ENCODE measurements at regions not wholly inside any gene's neighbourhood (a gene's known extent, or its start where the extent isn't known, plus 50 kb on each side); places are given as distances from the start of the nearest gene placed in this dataset.

DNA sequence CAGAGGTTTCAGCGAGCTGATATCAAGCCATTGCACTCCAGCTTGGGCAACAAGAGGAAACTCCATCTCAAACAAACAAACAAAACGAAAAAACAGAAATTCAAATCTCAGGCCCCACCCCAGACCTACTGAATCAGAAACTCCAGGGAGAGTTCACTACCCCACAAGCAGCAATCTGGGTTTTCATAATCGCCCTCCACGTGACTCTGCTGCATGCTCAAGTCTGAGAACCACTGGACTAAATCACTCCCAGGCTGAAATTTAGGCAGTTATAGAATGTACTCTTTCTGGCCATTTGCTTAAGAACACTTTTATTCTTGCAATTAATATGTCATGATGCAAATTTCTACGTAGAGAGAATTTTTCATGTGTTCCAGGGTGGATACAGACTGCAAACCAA, 287.3 kb downstream of the USP46 start:
- no peaks in the 10 kb centered on the region for H3K27me3 ChIP-seq
- no peak overlapping the region for H3K27ac ChIP-seq
- TF ChIP-seq EP300 (IDR thresholded peaks at IDR 0.05), result no peak
- no peak for TF ChIP-seq POLR2A (IDR thresholded peaks at IDR 0.05)
- TF ChIP-seq CTCF (IDR thresholded peaks at IDR 0.05), result no peak
- no peak for TF ChIP-seq POLR2AphosphoS5 (IDR thresholded peaks at IDR 0.05)
- no peaks in the 10 kb centered on the region for H3K9me3 ChIP-seq
- no peak overlapping the region for H3K4me3 ChIP-seq
- 93 to 94% methylated on average over 5 of the region's 5 CpGs for WGBS, 2 donors (ENCODE audit: low coverage in 1 of 2)
- no peaks in the 10 kb centered on the region for H3K36me3 ChIP-seq
- ATAC-seq, result no peak
- H3K4me1 ChIP-seq, result no peaks in the 10 kb centered on the region

- ATAC-seq, result no peak
- H3K4me3 ChIP-seq, result no peak overlapping the region
- no peaks in the 10 kb centered on the region for H3K36me3 ChIP-seq
- TF ChIP-seq POLR2AphosphoS5 (IDR thresholded peaks at IDR 0.05) (no peak), POLR2A (IDR thresholded peaks at IDR 0.05) (no peak), EP300 (IDR thresholded peaks at IDR 0.05) (no peak), CTCF (IDR thresholded peaks at IDR 0.05) (no peak)
- H3K4me1 ChIP-seq, result no peaks in the 10 kb centered on the region
- no peaks in the 10 kb centered on the region for H3K27me3 ChIP-seq
- H3K27ac ChIP-seq, result no peak overlapping the region
- no peaks in the 10 kb centered on the region for H3K9me3 ChIP-seq
Measured at GRCh38 chr4:52372269-52372668, 286.8 kb downstream of the USP46 start.

- 54 to 60% methylated on average over 3 of the region's 3 CpGs for WGBS, 2 donors (ENCODE audit: low coverage in 1 of 2)
- H3K27ac ChIP-seq, result no peak overlapping the region
- H3K27me3 ChIP-seq, result no peaks in the 10 kb centered on the region
- TF ChIP-seq EP300 (IDR thresholded peaks at IDR 0.05) (no peak), POLR2A (IDR thresholded peaks at IDR 0.05) (no peak), POLR2AphosphoS5 (IDR thresholded peaks at IDR 0.05) (no peak)
- no peaks in the 10 kb centered on the region for H3K4me1 ChIP-seq
- no peaks in the 10 kb centered on the region for H3K9me3 ChIP-seq
- H3K36me3 ChIP-seq, result no peaks in the 10 kb centered on the region
- no peak overlapping the region for H3K4me3 ChIP-seq
- ATAC-seq, result no peak
Measured at GRCh38 chr4:52372747-52373146, 286.4 kb downstream of the USP46 start.

DNA sequence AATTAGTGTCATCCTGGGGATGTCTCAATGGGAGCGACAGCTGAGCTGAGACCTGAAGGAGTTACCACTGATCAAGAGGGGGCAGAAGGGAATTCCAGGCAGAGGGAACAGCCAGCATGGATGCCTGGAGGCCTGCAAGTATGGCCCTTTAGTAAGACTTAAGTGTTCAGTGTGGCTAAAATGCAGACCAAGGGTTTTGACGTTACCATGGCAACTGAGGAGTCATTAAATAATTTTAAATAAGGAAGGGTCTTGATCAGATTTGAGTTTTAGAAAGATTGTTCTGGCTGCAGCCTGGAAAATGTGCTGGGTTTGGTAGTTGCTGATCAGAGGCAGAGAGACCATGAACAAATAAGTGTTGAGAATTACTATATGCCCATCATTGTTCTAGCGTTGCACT, 285.5 kb downstream of the USP46 start:
- TF ChIP-seq POLR2A (IDR thresholded peaks at IDR 0.05), result no peak
- no peak for TF ChIP-seq CTCF (IDR thresholded peaks at IDR 0.05)
- TF ChIP-seq POLR2AphosphoS5 (IDR thresholded peaks at IDR 0.05), result no peak
- TF ChIP-seq EP300 (IDR thresholded peaks at IDR 0.05), result no peak
- 73 to 95% methylated on average over 2 of the region's 3 CpGs for WGBS, 2 donors (ENCODE audit: low coverage in 1 of 2)
- no peak for ATAC-seq
- H3K9me3 ChIP-seq, result no peaks in the 10 kb centered on the region
- no peaks in the 10 kb centered on the region for H3K4me1 ChIP-seq
- H3K27ac ChIP-seq, result no peak overlapping the region
- H3K36me3 ChIP-seq, result no peaks in the 10 kb centered on the region
- H3K27me3 ChIP-seq, result no peaks in the 10 kb centered on the region
- H3K4me3 ChIP-seq, result no peak overlapping the region

GRCh38 chr4:52374877-52375276, 284.2 kb downstream of the USP46 start:
- H3K4me3 ChIP-seq, result no peak overlapping the region
- no peaks in the 10 kb centered on the region for H3K4me1 ChIP-seq
- H3K27me3 ChIP-seq, result no peaks in the 10 kb centered on the region
- no peak overlapping the region for H3K27ac ChIP-seq
- no peaks in the 10 kb centered on the region for H3K36me3 ChIP-seq
- no peaks in the 10 kb centered on the region for H3K9me3 ChIP-seq
- TF ChIP-seq EP300 (IDR thresholded peaks at IDR 0.05) (no peak), CTCF (IDR thresholded peaks at IDR 0.05) (no peak), POLR2AphosphoS5 (IDR thresholded peaks at IDR 0.05) (no peak), POLR2A (IDR thresholded peaks at IDR 0.05) (no peak)
- 73 to 80% methylated on average over 3 to 4 of the region's 4 CpGs for WGBS, 2 donors (ENCODE audit: low coverage in 1 of 2)
- no peak for ATAC-seq
